Amniotic epithelial cell (primary cell): ENCODE measurements at regions not wholly inside any gene's neighbourhood (a gene's known extent, or its start where the extent isn't known, plus 50 kb on each side); places are given as distances from the start of the nearest gene placed in this dataset.
"Not testable (repeated sequence)": the region's sequence is repeated elsewhere in the genome, so short reads cannot be mapped to it uniquely, and the experiment has no call there.

Source experiments
- DNase-seq: peaks from one replicate; pipeline ENCODE4 v3.0.0-alpha.2; 2010; ENCODE audit warnings: low read depth

GRCh38 chr9:21597284-21597683, 115.2 kb upstream of the IFNE start:
- no peak for DNase-seq

- DNase-seq, result no peak
Measured at GRCh38 chr9:21598749-21599148, 116.6 kb upstream of the IFNE start.

GRCh38 chr9:21605489-21605931, 123.4 kb upstream of the IFNE start:
- peak; percentile 98 for DNase-seq

GRCh38 chr9:21607576-21607975, 125.5 kb upstream of the IFNE start:
- DNase-seq, result no peak

- DNase-seq, result no peak
Measured at GRCh38 chr9:21608200-21608599, 126.1 kb upstream of the IFNE start.

- no peak for DNase-seq
Measured at GRCh38 chr9:21609506-21609905, 127.4 kb upstream of the IFNE start.

GRCh38 chr9:21611891-21612290, 129.8 kb upstream of the IFNE start:
- DNase-seq, result no peak

GRCh38 chr9:21615018-21615417, 132.9 kb upstream of the IFNE start:
- no peak for DNase-seq

GRCh38 chr9:21615446-21615845, 133.3 kb upstream of the IFNE start:
- peak; percentile 19 for DNase-seq

GRCh38 chr9:21616082-21616778, 134.1 kb upstream of the IFNE start:
- peak; percentile 97 for DNase-seq

- DNase-seq, result no peak
Measured at GRCh38 chr9:21624675-21625644, 142.8 kb upstream of the IFNE start.

GRCh38 chr9:21626493-21626892, 144.4 kb upstream of the IFNE start:
- no peak for DNase-seq

GRCh38 chr9:21628954-21629353, 146.8 kb upstream of the IFNE start:
- DNase-seq, result not testable (repeated sequence)

- DNase-seq, result no peak
Measured at GRCh38 chr9:21634951-21635350, 152.8 kb upstream of the IFNE start.

- DNase-seq, result no peak
Measured at GRCh38 chr9:21638104-21638503, 156.0 kb upstream of the IFNE start.

GRCh38 chr9:21653091-21653490, 149.3 kb upstream of the MTAP start:
- DNase-seq, result peak; percentile 22

GRCh38 chr9:21653589-21653988, 148.8 kb upstream of the MTAP start:
- no peak for DNase-seq

- peak; percentile 78 for DNase-seq
Measured at GRCh38 chr9:21656776-21657674, 145.4 kb upstream of the MTAP start.

- DNase-seq, result no peak
Measured at GRCh38 chr9:21657966-21658667, 144.3 kb upstream of the MTAP start.

- DNase-seq, result no peak
Measured at GRCh38 chr9:21660976-21661375, 141.5 kb upstream of the MTAP start.

- DNase-seq, result peak; percentile 83
Measured at GRCh38 chr9:21661626-21662025, 140.8 kb upstream of the MTAP start.
